Rectal smooth muscle tissue (tissue), 1 donor: ENCODE measurements at regions not wholly inside any gene's neighbourhood (a gene's known extent, or its start where the extent isn't known, plus 50 kb on each side); places are given as distances from the start of the nearest gene placed in this dataset.
"Not testable (repeated sequence)": the region's sequence is repeated elsewhere in the genome, so short reads cannot be mapped to it uniquely, and the experiment has no call there.

ENCODE experiments used
- H3K27ac ChIP-seq: one replicate; pipeline ENCODE4 v1.7.0; 2013; ENCODE audit warnings: low read depth, low read length, inconsistent platforms
- H3K27me3 ChIP-seq: one replicate; pipeline ENCODE4 v1.7.0; 2013; ENCODE audit warnings: low read length; ENCODE audit not compliant: control insufficient read depth, insufficient read depth
- H3K36me3 ChIP-seq: one replicate; pipeline ENCODE4 v1.7.0; 2013; ENCODE audit warnings: low read length; ENCODE audit not compliant: control insufficient read depth, insufficient read depth
- H3K4me1 ChIP-seq: one replicate; pipeline ENCODE4 v1.7.0; 2013; ENCODE audit warnings: low read length; ENCODE audit not compliant: control insufficient read depth, insufficient read depth
- H3K4me3 ChIP-seq: one replicate; pipeline ENCODE4 v1.7.0; 2013; ENCODE audit warnings: low read length
- H3K9ac ChIP-seq: one replicate; pipeline ENCODE4 v1.7.0; 2013; ENCODE audit warnings: low read length

DNA sequence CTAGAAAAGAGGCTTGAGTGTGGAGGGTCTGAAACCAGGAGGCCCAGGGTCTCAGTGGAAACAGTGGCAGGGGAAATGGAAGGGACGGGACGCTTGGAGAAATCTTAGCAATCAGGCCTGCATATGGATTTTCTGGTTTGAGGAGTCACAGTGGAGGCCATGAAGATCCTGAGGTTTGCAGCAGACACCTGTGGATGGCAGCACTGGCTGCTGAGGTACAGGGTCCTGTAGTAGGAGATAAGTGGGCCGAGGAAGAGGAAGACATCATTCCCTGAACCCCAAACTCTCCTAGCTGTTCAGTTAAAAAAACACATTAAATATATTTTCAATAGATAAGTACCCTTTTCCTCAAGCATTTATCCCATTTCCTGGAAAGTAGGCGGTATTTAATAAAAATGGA, 208.8 kb upstream of the IGFBP3 start:
- Histone ChIP-seq H3K9ac (no peak overlapping the region), H3K27ac (no peak overlapping the region), H3K36me3 (no peaks in the 10 kb centered on the region), H3K27me3 (no peaks in the 10 kb centered on the region), H3K4me1 (no peaks in the 10 kb centered on the region), H3K4me3 (no peak overlapping the region)

DNA sequence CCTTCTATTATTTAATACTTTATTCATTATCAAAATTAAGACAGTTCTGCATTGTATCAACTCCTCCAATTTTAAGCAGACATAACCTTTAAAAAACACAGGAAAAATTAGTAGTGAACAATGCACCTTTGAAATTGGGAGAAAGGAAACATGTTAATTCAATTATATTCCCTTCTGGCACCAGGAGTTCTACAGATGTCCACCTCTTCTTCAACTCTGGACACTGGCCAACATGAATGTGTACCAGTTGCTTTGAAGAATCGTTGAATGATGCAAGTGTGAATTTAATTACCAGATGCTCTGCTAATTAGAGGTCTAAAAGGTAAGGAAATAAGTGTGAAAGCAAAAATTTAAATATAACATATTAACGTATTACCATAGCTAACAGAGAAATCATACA, 206.7 kb upstream of the IGFBP3 start:
- no peak overlapping the region for H3K27ac ChIP-seq
- no peaks in the 10 kb centered on the region for H3K4me1 ChIP-seq
- H3K9ac ChIP-seq, result no peak overlapping the region
- H3K4me3 ChIP-seq, result no peak overlapping the region
- H3K36me3 ChIP-seq, result no peaks in the 10 kb centered on the region
- no peaks in the 10 kb centered on the region for H3K27me3 ChIP-seq

DNA sequence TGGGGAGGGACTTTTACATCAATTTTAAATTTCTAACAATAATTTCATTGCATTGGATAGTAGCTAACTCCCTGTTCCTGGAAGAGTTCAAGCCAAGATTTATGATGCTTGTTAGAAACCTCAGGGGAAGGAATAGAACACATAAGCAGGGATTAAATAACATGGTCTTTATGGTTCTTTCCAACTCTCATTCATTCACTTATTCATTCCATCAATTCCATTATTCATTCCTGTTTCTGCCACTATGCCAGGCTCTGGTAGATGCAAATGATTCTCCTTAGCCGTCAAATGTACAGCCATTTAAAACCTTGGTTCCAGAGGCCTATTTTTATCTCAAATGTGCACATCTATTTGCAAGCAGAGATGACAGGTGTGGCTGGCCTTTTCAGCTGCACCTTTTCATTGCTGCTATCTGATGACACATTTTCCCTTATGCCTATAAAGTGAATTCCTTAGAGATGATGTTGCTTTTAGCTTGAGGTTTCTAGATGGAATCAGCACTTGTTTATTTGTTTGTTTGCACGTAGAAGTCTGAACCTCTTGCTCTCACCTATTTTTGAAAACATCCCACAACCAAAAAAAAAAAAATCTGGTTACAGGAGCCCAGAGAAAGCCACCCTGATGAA, 205.7 kb upstream of the IGFBP3 start:
- Histone ChIP-seq H3K4me3 (no peak overlapping the region), H3K4me1 (no peaks in the 10 kb centered on the region), H3K27me3 (no peaks in the 10 kb centered on the region), H3K36me3 (no peaks in the 10 kb centered on the region), H3K27ac (no peak overlapping the region), H3K9ac (no peak overlapping the region)

DNA sequence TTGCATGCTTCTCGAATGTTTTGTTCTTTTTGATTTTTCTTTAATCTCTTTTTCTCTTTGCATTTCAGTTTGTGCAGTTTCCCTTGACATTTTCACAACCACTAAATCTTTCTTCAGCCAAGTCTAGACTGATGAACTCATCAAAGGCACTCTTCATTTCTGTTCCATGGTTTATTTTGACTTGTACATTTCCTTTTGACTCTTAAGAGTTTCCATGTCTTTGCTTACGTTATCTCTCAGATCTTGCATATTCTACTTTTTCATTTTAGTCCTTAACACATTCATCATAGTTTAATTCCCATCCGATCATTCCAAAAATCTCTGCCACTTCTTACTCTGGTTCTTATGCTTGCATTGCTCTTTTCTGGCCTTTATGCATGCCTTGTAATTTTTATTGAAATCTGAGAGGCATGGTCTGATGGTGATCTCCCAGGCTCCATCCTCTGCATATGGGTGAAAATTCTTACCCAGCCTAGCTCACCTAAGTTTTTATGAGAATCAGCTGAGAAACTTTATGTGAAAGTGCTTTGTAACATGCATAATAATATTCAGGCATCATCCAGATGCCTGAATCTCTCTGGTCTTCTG, 202.8 kb upstream of the IGFBP3 start:
- Histone ChIP-seq H3K27ac (no peak overlapping the region), H3K36me3 (no peaks in the 10 kb centered on the region), H3K9ac (no peak overlapping the region), H3K4me3 (no peak overlapping the region), H3K4me1 (no peaks in the 10 kb centered on the region), H3K27me3 (no peaks in the 10 kb centered on the region)

DNA sequence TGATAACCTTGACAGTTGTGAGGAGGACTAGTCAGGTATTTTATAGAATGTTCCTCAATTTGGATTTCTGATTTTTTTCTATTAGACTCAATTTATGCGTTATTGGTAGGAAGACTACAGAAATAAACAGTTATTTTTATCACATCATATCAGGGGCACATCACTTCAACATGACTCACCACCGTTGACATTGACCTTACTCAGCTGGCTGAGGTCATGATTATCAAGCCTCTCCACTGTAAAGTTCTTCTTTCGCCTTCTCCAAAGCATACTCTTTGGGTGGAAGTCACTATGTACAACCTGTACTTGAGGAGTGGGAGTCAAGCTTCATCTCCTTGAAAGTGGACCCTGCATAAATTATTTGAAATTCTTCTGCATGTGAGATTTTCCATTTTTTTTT, 194.3 kb upstream of the IGFBP3 start:
- H3K27ac ChIP-seq, result no peak overlapping the region

DNA sequence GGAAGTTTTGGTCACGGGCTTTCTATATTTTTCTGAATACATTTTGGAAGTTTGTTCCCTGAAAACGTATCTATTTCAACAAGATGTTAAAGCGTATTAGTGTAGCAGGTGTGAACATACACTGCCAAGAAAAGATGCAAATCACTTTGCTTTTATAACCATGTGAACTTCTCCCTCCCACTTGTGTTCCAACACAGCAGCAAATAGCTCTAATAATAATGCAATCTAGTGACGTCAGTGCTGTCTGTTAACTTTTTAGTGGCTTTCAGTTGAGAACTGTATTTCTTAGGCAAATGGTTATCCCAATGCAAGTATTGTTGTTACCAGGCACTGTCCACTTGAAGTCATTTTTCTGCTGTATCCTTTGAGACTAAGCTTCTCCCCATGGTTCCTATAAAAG, 188.4 kb upstream of the IGFBP3 start:
- Histone ChIP-seq H3K9ac (no peak overlapping the region), H3K27ac (no peak overlapping the region), H3K4me1 (no peaks in the 10 kb centered on the region), H3K27me3 (no peaks in the 10 kb centered on the region), H3K4me3 (no peak overlapping the region), H3K36me3 (no peaks in the 10 kb centered on the region)

More for the DNA sequence above, 194.3 kb upstream of the IGFBP3 start:
- Histone ChIP-seq H3K36me3 (no peaks in the 10 kb centered on the region), H3K27me3 (no peaks in the 10 kb centered on the region), H3K4me1 (no peaks in the 10 kb centered on the region), H3K4me3 (no peak overlapping the region), H3K9ac (no peak overlapping the region)

DNA sequence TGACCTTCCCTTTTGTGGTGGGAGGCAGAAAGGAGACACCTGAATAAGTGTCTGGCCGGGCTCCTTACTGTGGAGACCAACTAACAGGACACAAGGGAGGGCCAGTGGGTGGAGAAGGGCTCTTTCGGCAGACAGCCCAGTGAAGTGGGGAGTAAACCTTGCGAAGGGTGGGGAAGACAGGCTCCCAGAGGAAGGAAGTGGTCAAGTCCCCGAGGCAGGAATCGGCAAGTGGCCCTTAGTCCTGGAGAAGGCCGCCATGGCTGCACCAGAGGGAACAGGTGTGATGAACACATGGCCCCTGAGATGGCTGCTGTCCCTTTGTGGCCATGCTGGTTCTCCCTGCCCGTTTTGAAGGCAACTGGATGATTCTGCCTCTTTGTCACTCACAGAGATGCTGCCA, 187.2 kb upstream of the IGFBP3 start:
- Histone ChIP-seq H3K27me3 (no peaks in the 10 kb centered on the region), H3K4me3 (no peak overlapping the region), H3K27ac (no peak overlapping the region), H3K9ac (no peak overlapping the region), H3K36me3 (no peaks in the 10 kb centered on the region), H3K4me1 (no peaks in the 10 kb centered on the region)

DNA sequence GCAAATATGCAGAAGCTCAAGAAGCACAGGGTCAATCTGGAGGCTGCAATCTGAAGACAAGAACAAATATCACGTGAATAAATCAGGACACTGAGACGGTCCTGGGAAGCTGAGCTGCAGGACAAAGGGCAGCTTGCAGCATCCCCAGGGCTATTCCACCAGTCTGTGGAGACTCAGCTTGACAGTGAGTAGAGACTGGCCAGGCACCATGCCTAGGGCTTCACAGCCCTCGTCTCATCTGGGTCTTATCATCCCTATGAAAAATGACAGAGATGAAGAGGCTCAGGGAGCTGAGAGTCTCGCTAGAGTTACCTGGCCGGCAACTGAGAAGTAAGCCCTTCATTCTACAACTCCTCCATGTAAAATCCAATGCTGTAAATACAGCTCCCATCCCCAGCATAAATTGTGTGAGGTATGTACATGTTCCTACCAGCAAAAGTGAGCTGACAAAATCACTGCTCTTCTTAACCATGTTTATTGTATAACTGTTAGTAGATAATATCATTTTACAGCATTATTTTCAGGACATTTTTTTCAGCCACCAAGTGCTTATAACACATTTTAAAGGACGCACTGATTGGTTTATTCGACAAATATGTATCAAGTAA, 186.6 kb upstream of the IGFBP3 start:
- Histone ChIP-seq H3K27ac (no peak overlapping the region), H3K9ac (no peak overlapping the region), H3K4me1 (no peaks in the 10 kb centered on the region), H3K27me3 (no peaks in the 10 kb centered on the region), H3K4me3 (no peak overlapping the region), H3K36me3 (no peaks in the 10 kb centered on the region)

DNA sequence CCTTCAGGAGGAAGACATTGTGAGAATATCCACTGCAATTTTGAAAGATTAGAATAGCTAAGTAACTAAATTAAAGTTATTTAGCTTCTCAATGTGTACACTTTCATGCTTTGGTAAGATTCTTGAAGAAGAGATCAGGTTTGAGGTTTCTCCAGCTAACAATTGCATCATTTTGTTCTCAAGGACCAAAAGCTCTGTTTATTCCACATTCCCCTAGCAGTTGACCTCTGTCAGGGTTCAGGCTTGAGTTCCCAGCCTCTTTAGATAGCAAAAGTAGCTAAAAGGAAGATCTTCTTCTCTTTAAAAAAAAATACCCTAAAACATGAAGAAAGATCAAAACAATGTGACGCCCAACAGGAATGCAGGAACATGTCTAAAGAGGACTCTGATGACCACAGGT, 179.4 kb upstream of the IGFBP3 start:
- Histone ChIP-seq H3K4me3 (no peak overlapping the region), H3K9ac (no peak overlapping the region), H3K36me3 (no peaks in the 10 kb centered on the region), H3K27ac (no peak overlapping the region), H3K27me3 (no peaks in the 10 kb centered on the region), H3K4me1 (no peaks in the 10 kb centered on the region)

DNA sequence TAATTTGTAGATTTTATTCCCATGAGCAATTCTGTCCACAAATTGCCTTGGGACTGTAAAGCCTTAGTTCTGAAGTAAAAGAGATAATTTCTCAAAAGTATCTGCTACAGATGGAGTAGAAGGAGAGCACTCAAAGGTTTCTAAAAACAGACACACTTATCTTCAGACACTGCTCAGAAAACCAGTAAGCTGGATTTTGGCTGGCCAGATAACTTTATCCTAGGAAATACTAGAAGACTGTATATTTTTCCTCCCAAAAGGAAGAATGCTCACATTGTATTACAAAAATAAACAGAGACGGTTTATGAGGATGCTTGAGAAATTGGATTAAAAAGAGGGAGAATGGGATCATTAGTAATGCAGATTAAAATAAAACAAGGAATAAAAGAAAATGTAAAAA, 178.0 kb upstream of the IGFBP3 start:
- no peak overlapping the region for H3K9ac ChIP-seq
- no peaks in the 10 kb centered on the region for H3K4me1 ChIP-seq
- no peaks in the 10 kb centered on the region for H3K27me3 ChIP-seq
- no peak overlapping the region for H3K4me3 ChIP-seq
- no peaks in the 10 kb centered on the region for H3K36me3 ChIP-seq
- H3K27ac ChIP-seq, result no peak overlapping the region

DNA sequence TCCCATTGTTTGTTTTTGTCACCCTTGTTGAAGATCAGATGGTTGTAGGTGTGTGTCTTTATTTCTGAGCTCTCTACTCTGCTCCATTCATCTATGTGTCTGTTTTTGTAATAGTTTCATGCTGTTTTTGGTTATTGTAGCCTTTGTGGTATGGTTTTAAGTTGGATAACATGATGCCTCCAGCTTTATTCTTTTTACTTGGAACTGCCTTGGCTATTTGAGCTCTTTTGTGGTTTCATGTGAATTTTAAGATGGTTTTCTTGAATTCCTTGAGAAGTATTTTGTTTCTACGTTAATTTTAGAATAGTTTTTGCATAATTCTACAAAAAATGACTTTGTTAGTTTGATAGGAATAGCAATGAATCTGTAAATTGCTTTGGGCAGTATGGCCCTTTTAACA, 170.0 kb upstream of the IGFBP3 start:
- Histone ChIP-seq H3K4me3 (no peak overlapping the region), H3K27ac (no peak overlapping the region), H3K36me3 (no peaks in the 10 kb centered on the region), H3K9ac (no peak overlapping the region), H3K4me1 (no peaks in the 10 kb centered on the region), H3K27me3 (no peaks in the 10 kb centered on the region)

DNA sequence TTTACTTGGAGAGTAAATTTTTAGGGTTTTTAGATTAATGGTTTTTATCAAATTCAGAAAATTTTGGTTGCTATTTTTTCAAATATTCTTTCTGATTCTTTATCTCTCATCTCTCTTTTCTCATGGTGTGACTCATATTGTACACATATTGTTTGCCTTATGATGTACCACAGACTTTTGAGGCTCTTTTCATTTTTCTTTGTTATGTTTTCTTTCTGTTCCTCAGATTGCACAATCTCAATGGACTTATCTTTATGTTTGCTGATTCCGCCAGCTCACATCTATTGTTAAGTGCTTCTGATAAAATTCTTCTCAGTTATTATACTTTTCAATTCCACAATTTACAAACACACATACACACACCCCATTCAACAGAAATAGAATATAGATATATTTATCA, 168.2 kb upstream of the IGFBP3 start:
- H3K27ac ChIP-seq, result no peak overlapping the region
- H3K27me3 ChIP-seq, result no peaks in the 10 kb centered on the region
- no peak overlapping the region for H3K4me3 ChIP-seq
- H3K36me3 ChIP-seq, result no peaks in the 10 kb centered on the region
- no peaks in the 10 kb centered on the region for H3K4me1 ChIP-seq
- H3K9ac ChIP-seq, result no peak overlapping the region

DNA sequence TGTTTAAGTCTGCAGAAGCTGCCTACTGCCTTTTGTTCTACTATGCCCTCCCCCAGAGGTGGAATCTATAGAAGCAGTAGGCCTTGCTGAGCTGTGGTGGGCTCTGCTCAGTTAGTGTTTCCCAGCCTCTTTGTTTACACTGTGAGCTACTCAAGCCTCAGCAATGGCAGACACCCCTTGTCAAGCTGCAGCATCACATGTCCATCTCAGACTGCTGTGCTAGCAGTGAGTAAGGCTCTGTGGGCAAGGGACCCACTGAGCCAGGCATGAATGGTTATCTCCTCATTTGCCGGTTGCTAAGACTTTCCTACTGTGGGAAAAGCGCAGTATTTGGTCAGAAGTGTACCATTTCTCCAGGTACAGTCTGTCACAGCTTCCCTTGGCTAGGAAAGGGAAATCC, 167.4 kb upstream of the IGFBP3 start:
- not testable (repeated sequence) for H3K36me3 ChIP-seq, H3K27me3 ChIP-seq, H3K27ac ChIP-seq, H3K9ac ChIP-seq, H3K4me3 ChIP-seq, H3K4me1 ChIP-seq
